CD14-positive monocyte (primary cell): ENCODE measurements at regions not wholly inside any gene's neighbourhood (a gene's known extent, or its start where the extent isn't known, plus 50 kb on each side); places are given as distances from the start of the nearest gene placed in this dataset.

Experiments
- DNase-seq, 3 donors: peaks; one replicate each; pipeline ENCODE4 v3.0.0-alpha.2; 2011 to 2022
- H2AFZ ChIP-seq: 2 replicates; pipeline ENCODE4 v1.6.0; 2012; ENCODE audit warnings: mild to moderate bottlenecking, low read depth, low read length, inconsistent platforms; ENCODE audit not compliant: insufficient read depth, poor library complexity, severe bottlenecking
- H3K27ac ChIP-seq, 2 donors: 1 replicate in 1 of 2; 2 replicates in 1 of 2; pipeline ENCODE4 v1.5.1; 2012 to 2013; ENCODE audit warnings: low read length in 2 of 2, control low read depth in 1 of 2, inconsistent platforms in 1 of 2, low read depth in 1 of 2, mild to moderate bottlenecking in 1 of 2
- H3K27me3 ChIP-seq, 2 donors: one replicate each; pipeline versions ENCODE4 v1.6.0 to v1.6.1; 2011 to 2013; ENCODE audit warnings: low read length in 2 of 2; ENCODE audit not compliant: control insufficient read depth in 2 of 2, insufficient read depth in 2 of 2
- H3K36me3 ChIP-seq, 2 donors: replicated peaks in 1 of 2; 1 replicate in 1 of 2; 2 replicates in 1 of 2; pipeline versions ENCODE4 v1.5.1 to v1.6.1; 2012 to 2013; ENCODE audit warnings: low read length in 2 of 2, control low read depth in 1 of 2, inconsistent platforms in 1 of 2, mild to moderate bottlenecking in 1 of 2; ENCODE audit not compliant: insufficient read depth in 2 of 2, control insufficient read depth in 1 of 2
- H3K4me1 ChIP-seq, 2 donors: 1 replicate in 1 of 2; 2 replicates in 1 of 2; pipeline versions ENCODE4 v1.5.1 to v1.6.1; 2012 to 2013; ENCODE audit warnings: low read length in 2 of 2, control low read depth in 1 of 2, inconsistent platforms in 1 of 2, mild to moderate bottlenecking in 1 of 2, moderate library complexity in 1 of 2; ENCODE audit not compliant: insufficient read depth in 2 of 2, control insufficient read depth in 1 of 2
- H3K4me2 ChIP-seq: replicated peaks from 2 replicates; pipeline ENCODE3; 2012; ENCODE audit warnings: low read length, moderate library complexity, mild to moderate bottlenecking; ENCODE audit not compliant: poor library complexity, severe bottlenecking; ENCODE audit errors: extremely low read depth
- H3K4me3 ChIP-seq, 3 experiments: fragments of 200-600 bp in 1 of 3; sonication (generic) in 1 of 3; replicated peaks in 1 of 3; 1 replicate in 2 of 3; 2 replicates in 1 of 3; pipeline ENCODE4 v1.5.1; 2011 to 2013; ENCODE audit warnings: low read length in 3 of 3, mild to moderate bottlenecking in 3 of 3, control low read depth in 2 of 3, low read depth in 2 of 3, inconsistent platforms in 1 of 3, moderate library complexity in 1 of 3
- H3K79me2 ChIP-seq: 2 replicates; pipeline ENCODE4 v1.6.0; 2012; ENCODE audit warnings: mild to moderate bottlenecking, control low read depth, inconsistent platforms, low read length, moderate library complexity; ENCODE audit not compliant: insufficient read depth
- H3K9ac ChIP-seq: 2 replicates; pipeline ENCODE4 v1.6.0; 2017; ENCODE audit warnings: low read length, mild to moderate bottlenecking; ENCODE audit not compliant: insufficient read depth, poor library complexity, severe bottlenecking
- H3K9me3 ChIP-seq, 2 donors: replicated peaks in 1 of 2; 1 replicate in 1 of 2; 2 replicates in 1 of 2; pipeline versions ENCODE4 v1.5.1 to v1.6.1; 2012 to 2013; ENCODE audit warnings: low read length in 2 of 2, control low read depth in 1 of 2; ENCODE audit not compliant: control insufficient read depth in 1 of 2, insufficient read depth in 1 of 2
- H4K20me1 ChIP-seq: 2 replicates; pipeline ENCODE4 v1.6.0; 2012; ENCODE audit warnings: mild to moderate bottlenecking, low read length, control low read depth, moderate library complexity; ENCODE audit not compliant: insufficient read depth
- H3K27ac Mint-ChIP-seq, 7 donors: one replicate each; pipeline ENCODE4 v1.8.0; 2020; ENCODE audit warnings: mild to moderate bottlenecking in 7 of 7, mixed read lengths in 7 of 7, moderate library complexity in 6 of 7, inconsistent platforms in 2 of 7
- H3K27me3 Mint-ChIP-seq, 3 donors: one replicate each; pipeline ENCODE4 v1.8.0; 2021 to 2022; ENCODE audit warnings: low read depth in 3 of 3, mild to moderate bottlenecking in 3 of 3, mixed read lengths in 3 of 3, moderate library complexity in 3 of 3, inconsistent platforms in 1 of 3
- H3K36me3 Mint-ChIP-seq, 2 donors: one replicate each; pipeline ENCODE4 v1.8.0; 2020; ENCODE audit warnings: mixed read lengths in 2 of 2, inconsistent platforms in 1 of 2, mild to moderate bottlenecking in 1 of 2
- H3K4me1 Mint-ChIP-seq: one replicate; pipeline ENCODE4 v1.8.0; 2020; ENCODE audit warnings: mild to moderate bottlenecking, mixed read lengths
- H3K4me3 Mint-ChIP-seq, 2 donors: one replicate each; pipeline ENCODE4 v1.8.0; 2020; ENCODE audit warnings: mild to moderate bottlenecking in 2 of 2, mixed read lengths in 2 of 2, moderate library complexity in 1 of 2
- H3K9me3 Mint-ChIP-seq, 7 donors: one replicate each; pipeline ENCODE4 v1.8.0; 2020 to 2022; ENCODE audit warnings: mixed read lengths in 7 of 7, mild to moderate bottlenecking in 6 of 7, moderate library complexity in 6 of 7, inconsistent platforms in 2 of 7
- WGBS: methylation state at CpG from one replicate; pipeline ENCODE4 v1.1.5; 2013; ENCODE audit warnings: missing lambda C conversion rate; ENCODE audit not compliant: insufficient coverage; 5-methylcytosine and 5-hydroxymethylcytosine counted together
- intact Hi-C, 2 donors: fragments of 100-400 bp; cut with micrococcal nuclease; formaldehyde crosslinking; loops; one replicate each; pipeline versions ENCODE4 v1.15.0 to v1.15.1; 2023
- TF ChIP-seq, protein P1 (sequence below): fragments of 200-600 bp; IDR thresholded peaks from one replicate; pipeline ENCODE4 v1.8.0; 2022; ENCODE audit warnings: antibody characterized with exemption, mild to moderate bottlenecking

DNA sequence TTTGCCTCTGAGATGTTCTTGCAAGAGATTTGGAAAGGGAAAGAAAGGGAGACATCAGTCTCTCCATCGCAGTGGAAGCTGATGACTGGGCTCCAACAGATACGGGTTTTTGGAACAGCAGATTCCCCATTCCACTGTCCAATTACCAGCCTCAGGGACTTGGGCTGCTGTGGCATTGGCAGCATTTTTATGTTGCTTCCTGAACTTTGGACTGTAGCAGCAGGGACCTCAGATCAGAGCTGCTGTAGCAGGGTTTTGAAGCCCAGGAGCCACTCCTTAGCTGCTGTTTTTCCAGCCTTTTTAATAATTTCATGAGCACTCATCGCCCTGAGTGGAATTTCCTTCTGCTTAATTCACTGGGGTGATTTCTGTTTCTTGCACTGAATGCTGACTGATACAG is 135.7 kb upstream of the SLCO3A1 start:
- H3K4me2 ChIP-seq = no peak overlapping the region
- H4K20me1 ChIP-seq = no peaks in the 10 kb centered on the region
- H3K27ac ChIP-seq = no peak overlapping the region
- no peaks in the 10 kb centered on the region for H3K36me3 ChIP-seq
- H2AFZ ChIP-seq = no peak overlapping the region
- Mint-ChIP-seq H3K36me3 (no peaks in the 10 kb centered on the region), H3K4me1 (no peaks in the 10 kb centered on the region), H3K27me3 (peaks cover 2 to 4% (median 4%) of the 10 kb centered on the region in 3 donors), H3K27ac (no peak overlapping the region), H3K9me3 (peaks cover 4 to 12% (median 8%) of the 10 kb centered on the region in 7 donors), H3K4me3 (no peak overlapping the region)
- WGBS = 88% methylated on average over 3 of the region's 3 CpGs
- intact Hi-C loops = no loop called here
- peaks cover 7 to 10% of the 10 kb centered on the region in 2 donors for H3K9me3 ChIP-seq
- no peak overlapping the region for H3K4me3 ChIP-seq
- TF ChIP-seq, protein P1, sequence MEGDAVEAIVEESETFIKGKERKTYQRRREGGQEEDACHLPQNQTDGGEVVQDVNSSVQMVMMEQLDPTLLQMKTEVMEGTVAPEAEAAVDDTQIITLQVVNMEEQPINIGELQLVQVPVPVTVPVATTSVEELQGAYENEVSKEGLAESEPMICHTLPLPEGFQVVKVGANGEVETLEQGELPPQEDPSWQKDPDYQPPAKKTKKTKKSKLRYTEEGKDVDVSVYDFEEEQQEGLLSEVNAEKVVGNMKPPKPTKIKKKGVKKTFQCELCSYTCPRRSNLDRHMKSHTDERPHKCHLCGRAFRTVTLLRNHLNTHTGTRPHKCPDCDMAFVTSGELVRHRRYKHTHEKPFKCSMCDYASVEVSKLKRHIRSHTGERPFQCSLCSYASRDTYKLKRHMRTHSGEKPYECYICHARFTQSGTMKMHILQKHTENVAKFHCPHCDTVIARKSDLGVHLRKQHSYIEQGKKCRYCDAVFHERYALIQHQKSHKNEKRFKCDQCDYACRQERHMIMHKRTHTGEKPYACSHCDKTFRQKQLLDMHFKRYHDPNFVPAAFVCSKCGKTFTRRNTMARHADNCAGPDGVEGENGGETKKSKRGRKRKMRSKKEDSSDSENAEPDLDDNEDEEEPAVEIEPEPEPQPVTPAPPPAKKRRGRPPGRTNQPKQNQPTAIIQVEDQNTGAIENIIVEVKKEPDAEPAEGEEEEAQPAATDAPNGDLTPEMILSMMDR = no peak
- H3K4me1 ChIP-seq = no peaks in the 10 kb centered on the region
- H3K9ac ChIP-seq = no peak overlapping the region
- DNase-seq = no peak
- no peaks in the 10 kb centered on the region for H3K27me3 ChIP-seq
- no peaks in the 10 kb centered on the region for H3K79me2 ChIP-seq

DNA sequence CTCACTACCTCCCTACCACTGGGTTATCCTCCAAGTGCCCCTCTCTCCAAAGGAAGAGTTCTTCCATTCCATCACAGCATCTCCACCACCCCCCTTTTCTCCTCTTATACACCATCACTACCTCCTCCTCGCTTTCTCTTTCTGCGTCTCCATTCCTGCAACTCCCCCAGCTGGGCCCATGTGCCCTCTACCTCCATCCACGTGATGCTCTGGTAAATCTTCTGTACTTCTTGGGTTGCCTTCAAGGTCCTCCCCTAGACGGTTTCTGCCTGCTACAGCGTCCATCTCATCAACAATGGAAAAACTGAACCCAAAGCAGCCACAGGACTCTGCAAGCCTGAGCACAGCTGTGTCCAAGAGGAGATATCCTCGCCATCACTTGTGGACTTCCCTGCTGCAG is 129.5 kb upstream of the SLCO3A1 start:
- Mint-ChIP-seq H3K27ac (no peak overlapping the region), H3K4me1 (no peaks in the 10 kb centered on the region), H3K27me3 (peaks cover 0 to 8% (median 7%) of the 10 kb centered on the region in 3 donors), H3K9me3 (peaks cover 0 to 7% (median 0%) of the 10 kb centered on the region in 7 donors), H3K4me3 (no peak overlapping the region), H3K36me3 (no peaks in the 10 kb centered on the region)
- Histone ChIP-seq H3K79me2 (no peaks in the 10 kb centered on the region), H2AFZ (no peak overlapping the region), H3K9ac (no peak overlapping the region), H3K27ac (no peak overlapping the region), H3K4me3 (no peak overlapping the region), H3K9me3 (no peaks in the 10 kb centered on the region), H3K36me3 (no peaks in the 10 kb centered on the region), H3K27me3 (no peaks in the 10 kb centered on the region), H4K20me1 (no peaks in the 10 kb centered on the region), H3K4me2 (no peak overlapping the region), H3K4me1 (no peaks in the 10 kb centered on the region)
- intact Hi-C loops = no loop called here
- WGBS = 90% methylated on average over 5 of the region's 6 CpGs
- TF ChIP-seq, protein P1 = no peak
- DNase-seq = no peak
